T-helper 17 cell (primary cell): ENCODE measurements at regions not wholly inside any gene's neighbourhood (a gene's known extent, or its start where the extent isn't known, plus 50 kb on each side); places are given as distances from the start of the nearest gene placed in this dataset.
"Not testable (repeated sequence)": the region's sequence is repeated elsewhere in the genome, so short reads cannot be mapped to it uniquely, and the experiment has no call there.

Experiments used
- ATAC-seq: fragments of 150-1000 bp; cut with Tn5 transposase; 2 replicates; pipeline ENCODE4 v1.10.0; 2021; ENCODE audit warnings: mild to moderate bottlenecking, moderate library complexity
- DNase-seq, 3 donors: peaks; one replicate each; pipeline versions ENCODE4 v3.0.0 to v3.0.0-alpha.2; 2020 to 2021
- H3K9me3 ChIP-seq: one replicate; pipeline ENCODE4 v1.7.0; 2013; ENCODE audit warnings: low read length, mild to moderate bottlenecking; ENCODE audit not compliant: control insufficient read depth, poor library complexity, severe bottlenecking
- H3K27ac Mint-ChIP-seq: one replicate; pipeline ENCODE4 v1.8.0; 2022; ENCODE audit warnings: mild to moderate bottlenecking, moderate library complexity, mixed read lengths
- H3K27me3 Mint-ChIP-seq: one replicate; pipeline ENCODE4 v1.8.0; 2022; ENCODE audit warnings: mixed read lengths
- H3K36me3 Mint-ChIP-seq: one replicate; pipeline ENCODE4 v1.8.0; 2022; ENCODE audit warnings: low read depth, mixed read lengths
- H3K4me1 Mint-ChIP-seq: one replicate; pipeline ENCODE4 v1.8.0; 2022; ENCODE audit warnings: mild to moderate bottlenecking, mixed read lengths
- H3K4me3 Mint-ChIP-seq: one replicate; pipeline ENCODE4 v1.8.0; 2022; ENCODE audit warnings: mild to moderate bottlenecking, moderate library complexity, mixed read lengths

GRCh38 chr5:83001796-83002381 lies 75.3 kb downstream of the TMEM167A start:
- Mint-ChIP-seq H3K27me3 (no peaks in the 10 kb centered on the region), H3K27ac (no peak overlapping the region), H3K4me1 (no peaks in the 10 kb centered on the region), H3K4me3 (no peak overlapping the region), H3K36me3 (no peaks in the 10 kb centered on the region)
- no peak for DNase-seq
- H3K9me3 ChIP-seq: no peaks in the 10 kb centered on the region
- no peak for ATAC-seq

GRCh38 chr5:83000922-83001321 lies 76.3 kb downstream of the TMEM167A start:
- ATAC-seq: no peak
- no peaks in the 10 kb centered on the region for H3K36me3 Mint-ChIP-seq
- no peaks in the 10 kb centered on the region for H3K27me3 Mint-ChIP-seq
- H3K9me3 ChIP-seq: no peaks in the 10 kb centered on the region
- no peak for DNase-seq
- no peak overlapping the region for H3K27ac Mint-ChIP-seq
- H3K4me1 Mint-ChIP-seq: no peaks in the 10 kb centered on the region
- no peak overlapping the region for H3K4me3 Mint-ChIP-seq

DNA sequence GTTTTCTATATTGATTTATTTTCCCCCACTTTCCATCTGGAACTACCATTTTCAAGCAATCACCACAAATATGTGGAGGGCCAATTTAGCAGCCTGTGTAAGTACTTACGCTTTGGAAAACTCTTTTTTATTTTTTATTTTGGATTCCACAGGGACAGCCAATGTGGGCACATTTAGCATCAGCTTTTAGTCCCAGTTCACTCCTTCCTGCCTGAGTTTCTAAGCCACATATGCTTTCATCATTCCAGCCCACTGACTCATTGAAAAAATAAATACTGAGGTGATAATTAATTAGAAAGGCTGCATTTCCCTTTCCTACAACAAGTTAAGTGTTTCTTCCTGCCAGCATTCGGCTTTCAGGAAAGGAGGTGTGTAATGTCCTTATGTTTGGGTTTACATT lies 76.8 kb downstream of the TMEM167A start:
- DNase-seq (no peak), ATAC-seq (no peak)
- no peaks in the 10 kb centered on the region for H3K27me3 Mint-ChIP-seq
- no peaks in the 10 kb centered on the region for H3K9me3 ChIP-seq
- no peak overlapping the region for H3K27ac Mint-ChIP-seq
- no peaks in the 10 kb centered on the region for H3K4me1 Mint-ChIP-seq
- no peak overlapping the region for H3K4me3 Mint-ChIP-seq
- H3K36me3 Mint-ChIP-seq: no peaks in the 10 kb centered on the region

- no peak overlapping the region for H3K4me3 Mint-ChIP-seq
- no peaks in the 10 kb centered on the region for H3K9me3 ChIP-seq
- no peak overlapping the region for H3K27ac Mint-ChIP-seq
- ATAC-seq (no peak), DNase-seq (no peak)
- no peaks in the 10 kb centered on the region for H3K4me1 Mint-ChIP-seq
- H3K36me3 Mint-ChIP-seq: no peaks in the 10 kb centered on the region
- H3K27me3 Mint-ChIP-seq: no peaks in the 10 kb centered on the region
Observed at GRCh38 chr5:82993416-82993815, 83.8 kb downstream of the TMEM167A start.

DNA sequence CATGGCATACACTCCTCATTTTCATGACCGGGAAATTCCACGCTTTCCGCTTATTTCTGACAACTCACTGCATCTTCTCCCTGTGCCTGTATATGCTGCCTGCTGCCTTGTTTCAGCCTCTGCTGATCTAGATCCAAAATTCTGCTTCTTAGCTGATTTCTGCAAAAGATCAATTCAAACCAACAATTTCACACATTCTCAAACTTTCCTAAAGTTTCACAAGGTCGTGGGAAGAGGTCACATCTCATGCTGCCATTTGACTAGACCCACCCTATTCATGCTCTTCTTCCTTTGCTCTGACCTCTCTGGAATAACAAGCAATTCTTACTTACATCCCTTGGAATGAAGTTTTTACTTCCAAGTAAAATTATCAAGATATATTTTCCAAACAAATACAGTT lies 84.5 kb downstream of the TMEM167A start:
- no peak overlapping the region for H3K4me3 Mint-ChIP-seq
- DNase-seq: no peak
- ATAC-seq: no peak
- H3K27me3 Mint-ChIP-seq: no peaks in the 10 kb centered on the region
- no peak overlapping the region for H3K27ac Mint-ChIP-seq
- H3K36me3 Mint-ChIP-seq: no peaks in the 10 kb centered on the region
- H3K9me3 ChIP-seq: no peaks in the 10 kb centered on the region
- no peaks in the 10 kb centered on the region for H3K4me1 Mint-ChIP-seq

GRCh38 chr5:82991678-82992323 lies 85.4 kb downstream of the TMEM167A start:
- DNase-seq (no peak), ATAC-seq (no peak)
- H3K9me3 ChIP-seq: no peaks in the 10 kb centered on the region
- Mint-ChIP-seq H3K36me3 (no peaks in the 10 kb centered on the region), H3K27me3 (no peaks in the 10 kb centered on the region), H3K4me1 (no peaks in the 10 kb centered on the region), H3K4me3 (no peak overlapping the region), H3K27ac (no peak overlapping the region)

DNA sequence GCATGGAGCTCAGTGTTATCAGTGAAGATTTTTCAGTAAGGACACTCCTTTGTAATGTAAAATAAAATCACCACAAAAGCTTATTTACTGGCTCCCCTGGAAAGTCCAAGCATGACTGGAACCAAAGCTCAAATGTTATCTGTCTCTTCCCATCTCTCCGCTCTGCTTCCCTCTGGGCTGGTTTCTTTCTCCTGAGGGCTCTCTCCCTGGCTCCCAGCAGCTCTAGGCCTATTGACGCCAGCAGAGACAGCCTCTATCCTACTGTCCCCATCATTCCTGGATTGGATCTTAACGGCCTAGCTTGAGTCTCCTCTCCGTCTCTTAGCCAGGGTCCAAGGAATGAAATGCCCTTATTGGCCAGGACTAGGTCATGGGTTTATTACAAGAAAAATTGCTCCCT lies 86.1 kb downstream of the TMEM167A start:
- H3K4me3 Mint-ChIP-seq: no peak overlapping the region
- H3K9me3 ChIP-seq: no peaks in the 10 kb centered on the region
- no peak for ATAC-seq
- DNase-seq: no peak
- H3K27me3 Mint-ChIP-seq: no peaks in the 10 kb centered on the region
- H3K36me3 Mint-ChIP-seq: no peaks in the 10 kb centered on the region
- H3K4me1 Mint-ChIP-seq: no peaks in the 10 kb centered on the region
- no peak overlapping the region for H3K27ac Mint-ChIP-seq

DNA sequence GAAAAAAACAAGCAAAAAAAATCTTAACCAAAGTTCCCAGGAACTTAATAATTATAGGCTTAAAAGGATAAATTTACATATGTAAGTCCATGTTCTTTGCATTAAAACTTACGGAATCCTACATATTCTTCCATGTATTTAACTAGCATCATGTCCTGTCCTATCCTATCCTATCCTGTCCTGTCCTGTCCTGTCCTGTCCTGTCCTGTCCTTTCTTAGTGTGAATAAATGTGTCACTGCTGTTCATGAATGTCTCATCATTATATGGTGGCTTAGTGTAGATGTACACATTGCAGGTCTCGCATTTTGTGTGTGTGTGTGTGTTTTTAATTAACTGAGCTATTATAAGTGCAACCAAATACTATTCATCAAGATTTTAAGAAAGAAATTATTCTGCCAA lies 90.0 kb downstream of the TMEM167A start:
- H3K4me1 Mint-ChIP-seq: no peaks in the 10 kb centered on the region
- ATAC-seq: no peak
- no peaks in the 10 kb centered on the region for H3K9me3 ChIP-seq
- H3K4me3 Mint-ChIP-seq: no peak overlapping the region
- H3K36me3 Mint-ChIP-seq: no peaks in the 10 kb centered on the region
- H3K27me3 Mint-ChIP-seq: no peaks in the 10 kb centered on the region
- no peak overlapping the region for H3K27ac Mint-ChIP-seq
- DNase-seq: no peak

GRCh38 chr5:82986404-82986803 lies 90.8 kb downstream of the TMEM167A start:
- Mint-ChIP-seq H3K36me3 (no peaks in the 10 kb centered on the region), H3K27ac (no peak overlapping the region), H3K4me1 (no peaks in the 10 kb centered on the region), H3K27me3 (no peaks in the 10 kb centered on the region), H3K4me3 (no peak overlapping the region)
- no peak for DNase-seq
- H3K9me3 ChIP-seq: no peaks in the 10 kb centered on the region
- ATAC-seq: no peak

DNA sequence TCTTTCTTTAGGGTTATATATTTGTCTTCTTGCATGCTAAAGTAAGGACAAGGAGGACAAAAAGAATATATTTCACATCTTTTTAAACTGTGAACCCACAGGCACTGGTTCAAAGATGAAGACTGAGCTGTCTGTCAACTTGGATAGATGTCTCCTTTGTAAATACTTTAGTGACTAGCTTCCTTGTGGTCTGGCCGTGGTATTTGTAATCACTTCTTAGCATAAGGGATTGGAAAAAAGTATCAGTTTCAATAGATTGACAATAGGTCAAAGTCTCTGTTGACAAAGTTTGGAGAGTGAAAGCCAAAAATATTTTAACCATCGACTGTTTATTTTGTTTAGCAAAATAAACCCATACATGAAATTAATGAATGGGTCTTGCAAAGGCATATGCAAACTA lies 91.4 kb downstream of the TMEM167A start:
- Mint-ChIP-seq H3K4me1 (no peaks in the 10 kb centered on the region), H3K36me3 (no peaks in the 10 kb centered on the region), H3K27ac (no peak overlapping the region), H3K27me3 (no peaks in the 10 kb centered on the region), H3K4me3 (no peak overlapping the region)
- DNase-seq (no peak), ATAC-seq (no peak)
- no peaks in the 10 kb centered on the region for H3K9me3 ChIP-seq

GRCh38 chr5:82984786-82985735 lies 92.1 kb downstream of the TMEM167A start:
- Mint-ChIP-seq H3K36me3 (no peaks in the 10 kb centered on the region), H3K27me3 (no peaks in the 10 kb centered on the region), H3K4me3 (no peak overlapping the region), H3K27ac (no peak overlapping the region), H3K4me1 (no peaks in the 10 kb centered on the region)
- ATAC-seq: no peak
- no peaks in the 10 kb centered on the region for H3K9me3 ChIP-seq
- no peak for DNase-seq

DNA sequence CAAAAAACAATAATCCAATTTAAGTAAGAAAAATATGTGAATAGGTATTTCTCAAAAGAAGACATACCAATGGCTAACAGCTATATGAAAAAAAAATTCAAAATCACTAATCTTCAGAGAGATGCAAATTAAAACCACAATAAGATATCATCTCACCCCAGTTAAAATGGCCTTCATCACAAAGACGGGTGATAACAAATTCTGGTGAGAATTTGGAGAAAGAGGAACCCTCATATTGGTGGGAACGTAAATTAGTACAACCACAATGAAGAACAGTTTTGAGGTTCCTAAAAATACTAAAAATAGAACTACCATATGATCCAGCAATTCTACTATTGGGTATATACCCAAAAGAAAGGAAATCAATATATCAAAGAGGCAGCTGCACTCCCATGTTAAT lies 94.3 kb downstream of the TMEM167A start:
- no peak overlapping the region for H3K27ac Mint-ChIP-seq
- no peak overlapping the region for H3K4me3 Mint-ChIP-seq
- DNase-seq (no peak), ATAC-seq (no peak)
- H3K4me1 Mint-ChIP-seq: no peaks in the 10 kb centered on the region
- H3K9me3 ChIP-seq: no peaks in the 10 kb centered on the region
- H3K36me3 Mint-ChIP-seq: no peaks in the 10 kb centered on the region
- no peaks in the 10 kb centered on the region for H3K27me3 Mint-ChIP-seq

GRCh38 chr5:82976887-82977286 lies 100.3 kb downstream of the TMEM167A start:
- DNase-seq, H3K4me1 Mint-ChIP-seq, ATAC-seq: not testable (repeated sequence)

More at GRCh38 chr5:82976887-82977286, 100.3 kb downstream of the TMEM167A start:
- not testable (repeated sequence) for H3K4me3 Mint-ChIP-seq, H3K36me3 Mint-ChIP-seq, H3K27ac Mint-ChIP-seq, H3K27me3 Mint-ChIP-seq, H3K9me3 ChIP-seq
